ENCODE measurements at regions not wholly inside any gene's neighbourhood (a gene's known extent, or its start where the extent isn't known, plus 50 kb on each side); places are given as distances from the start of the nearest gene placed in this dataset.

DNA sequence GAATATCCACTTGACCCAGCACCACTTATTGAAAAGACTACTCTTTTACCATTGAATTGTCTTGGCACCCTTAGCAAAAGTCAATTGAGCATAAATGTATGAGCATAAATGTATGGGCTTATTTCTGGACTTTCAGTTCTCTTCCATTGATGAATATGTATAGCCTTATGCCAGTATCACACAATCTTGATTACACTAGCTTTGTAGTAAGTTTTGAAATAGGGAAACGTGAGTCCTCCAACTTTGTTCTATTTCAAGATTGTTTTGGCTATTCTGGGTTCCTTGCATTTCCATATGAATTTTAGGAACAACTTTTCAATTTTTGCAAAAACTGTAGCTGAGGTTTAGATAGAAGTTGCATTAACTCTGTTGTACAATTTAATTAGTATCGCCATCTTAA, 601.0 kb downstream of the TLE1 start:
- no peaks in the 10 kb centered on the region for H4K20me1 ChIP-seq (ENCODE audit: insufficient read depth, poor library complexity, severe bottlenecking)
- H2AFZ ChIP-seq = no peak overlapping the region
- H3K4me1 ChIP-seq (ENCODE audit: insufficient read depth) = peaks cover 6% of the 10 kb centered on the region
- TF ChIP-seq, protein P1, sequence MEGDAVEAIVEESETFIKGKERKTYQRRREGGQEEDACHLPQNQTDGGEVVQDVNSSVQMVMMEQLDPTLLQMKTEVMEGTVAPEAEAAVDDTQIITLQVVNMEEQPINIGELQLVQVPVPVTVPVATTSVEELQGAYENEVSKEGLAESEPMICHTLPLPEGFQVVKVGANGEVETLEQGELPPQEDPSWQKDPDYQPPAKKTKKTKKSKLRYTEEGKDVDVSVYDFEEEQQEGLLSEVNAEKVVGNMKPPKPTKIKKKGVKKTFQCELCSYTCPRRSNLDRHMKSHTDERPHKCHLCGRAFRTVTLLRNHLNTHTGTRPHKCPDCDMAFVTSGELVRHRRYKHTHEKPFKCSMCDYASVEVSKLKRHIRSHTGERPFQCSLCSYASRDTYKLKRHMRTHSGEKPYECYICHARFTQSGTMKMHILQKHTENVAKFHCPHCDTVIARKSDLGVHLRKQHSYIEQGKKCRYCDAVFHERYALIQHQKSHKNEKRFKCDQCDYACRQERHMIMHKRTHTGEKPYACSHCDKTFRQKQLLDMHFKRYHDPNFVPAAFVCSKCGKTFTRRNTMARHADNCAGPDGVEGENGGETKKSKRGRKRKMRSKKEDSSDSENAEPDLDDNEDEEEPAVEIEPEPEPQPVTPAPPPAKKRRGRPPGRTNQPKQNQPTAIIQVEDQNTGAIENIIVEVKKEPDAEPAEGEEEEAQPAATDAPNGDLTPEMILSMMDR (IDR thresholded peaks at IDR 0.05; ENCODE audit: poor library complexity) = no peak
- TF ChIP-seq EZH2phosphoT487 (IDR thresholded peaks at IDR 0.05; ENCODE audit: low read depth, severe bottlenecking, unreplicated experiment) (no peak), EZH2 (IDR thresholded peaks at IDR 0.05; ENCODE audit: borderline replicate concordance) (no peak)
- H3K27me3 ChIP-seq = no peaks in the 10 kb centered on the region
- H3K4me3 ChIP-seq = no peak overlapping the region
- no peak overlapping the region for H3K4me2 ChIP-seq
- no peaks in the 10 kb centered on the region for H3K36me3 ChIP-seq (replicated peaks; ENCODE audit: insufficient read depth, low read depth)
- no peak overlapping the region for H3K27ac ChIP-seq
- DNase-seq (ENCODE audit: low spot score) = no peak
- H3K79me2 ChIP-seq = no peaks in the 10 kb centered on the region
- no peaks in the 10 kb centered on the region for H3K9me2 ChIP-seq (replicated peaks; ENCODE audit: insufficient read depth)
- H3K9me3 ChIP-seq (ENCODE audit: low read depth) = no peaks in the 10 kb centered on the region
- WGBS (ENCODE audit: low lambda C conversion rate, missing lambda C conversion rate) = 96% methylated on average over 2 of the region's 2 CpGs

DNA sequence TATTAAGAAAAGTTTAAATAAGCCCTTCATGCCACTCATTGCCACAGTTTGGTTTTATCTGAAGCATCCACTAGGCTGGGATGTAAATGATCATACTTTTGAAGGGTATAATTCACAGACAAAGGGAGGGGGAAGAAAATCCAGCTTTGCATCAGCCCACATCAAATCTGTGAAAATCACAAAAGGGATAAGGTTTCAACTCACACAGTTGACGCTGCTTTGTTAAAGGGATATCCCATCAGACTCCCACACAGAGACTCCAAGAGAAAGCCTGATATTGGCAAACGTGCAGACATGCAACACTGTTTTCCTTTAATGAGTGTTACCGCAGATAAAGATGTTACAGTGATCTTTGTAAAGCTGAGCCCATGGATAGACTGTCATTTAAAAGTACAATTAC, 602.9 kb downstream of the TLE1 start:
- 49% methylated on average over 3 of the region's 3 CpGs for WGBS (ENCODE audit: low lambda C conversion rate, missing lambda C conversion rate)
- no peak overlapping the region for H2AFZ ChIP-seq
- TF ChIP-seq EZH2 (IDR thresholded peaks at IDR 0.05; ENCODE audit: borderline replicate concordance) = no peak
- TF ChIP-seq EZH2phosphoT487 (IDR thresholded peaks at IDR 0.05; ENCODE audit: low read depth, severe bottlenecking, unreplicated experiment) = no peak
- TF ChIP-seq, protein P1 (IDR thresholded peaks at IDR 0.05; ENCODE audit: poor library complexity) = no peak

DNA sequence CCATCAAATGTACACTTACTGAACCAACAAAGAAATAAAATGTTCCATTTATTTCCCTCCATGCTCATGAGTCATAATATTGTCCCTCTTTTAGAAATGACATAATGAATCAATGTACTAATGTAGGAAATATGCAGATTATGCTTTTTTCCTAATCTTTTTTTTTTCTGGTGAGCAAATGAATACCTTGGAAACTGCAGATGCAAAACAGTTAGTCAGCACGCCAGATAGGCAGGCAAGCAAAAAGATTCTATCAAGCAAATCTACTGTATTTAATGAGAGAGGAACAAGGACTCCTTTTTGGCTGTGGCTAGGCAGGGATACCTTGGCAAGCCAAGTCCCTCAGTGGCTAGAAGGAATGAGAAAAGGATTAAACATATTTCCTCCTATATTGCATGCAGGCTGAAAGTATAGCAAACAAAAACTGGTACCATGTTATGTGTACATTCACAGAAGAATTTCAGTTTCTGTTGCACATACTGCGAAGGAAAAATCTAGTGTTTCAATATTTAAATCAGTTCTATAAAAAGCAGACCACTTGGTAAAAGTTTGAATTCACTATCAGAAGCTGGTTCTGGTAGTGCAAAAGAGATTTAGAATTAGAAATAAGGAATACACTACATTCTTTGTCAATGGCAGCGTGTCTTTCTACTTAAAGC, 605.4 kb downstream of the TLE1 start:
- Histone ChIP-seq H3K27ac (no peak overlapping the region), H3K79me2 (no peaks in the 10 kb centered on the region), H3K9me2 (replicated peaks; ENCODE audit: insufficient read depth) (no peaks in the 10 kb centered on the region), H2AFZ (no peak overlapping the region), H4K20me1 (ENCODE audit: insufficient read depth, poor library complexity, severe bottlenecking) (no peaks in the 10 kb centered on the region), H3K36me3 (replicated peaks; ENCODE audit: insufficient read depth, low read depth) (no peaks in the 10 kb centered on the region), H3K4me1 (ENCODE audit: insufficient read depth) (peaks cover 9% of the 10 kb centered on the region), H3K4me3 (no peak overlapping the region), H3K27me3 (no peaks in the 10 kb centered on the region), H3K9me3 (ENCODE audit: low read depth) (no peaks in the 10 kb centered on the region), H3K4me2 (no peak overlapping the region)
- TF ChIP-seq EZH2phosphoT487 (IDR thresholded peaks at IDR 0.05; ENCODE audit: low read depth, severe bottlenecking, unreplicated experiment) = no peak
- TF ChIP-seq, protein P1 (IDR thresholded peaks at IDR 0.05; ENCODE audit: poor library complexity) = no peak
- no peak for TF ChIP-seq EZH2 (IDR thresholded peaks at IDR 0.05; ENCODE audit: borderline replicate concordance)
- no peak for DNase-seq (ENCODE audit: low spot score)
- WGBS (ENCODE audit: low lambda C conversion rate, missing lambda C conversion rate) = 82% methylated on average over 3 of the region's 3 CpGs

More for the DNA sequence above, 602.9 kb downstream of the TLE1 start:
- Histone ChIP-seq H3K9me3 (ENCODE audit: low read depth) (no peaks in the 10 kb centered on the region), H3K79me2 (no peaks in the 10 kb centered on the region), H4K20me1 (ENCODE audit: insufficient read depth, poor library complexity, severe bottlenecking) (no peaks in the 10 kb centered on the region), H3K27ac (no peak overlapping the region), H3K9me2 (replicated peaks; ENCODE audit: insufficient read depth) (no peaks in the 10 kb centered on the region), H3K4me3 (no peak overlapping the region), H3K36me3 (replicated peaks; ENCODE audit: insufficient read depth, low read depth) (no peaks in the 10 kb centered on the region), H3K4me2 (no peak overlapping the region), H3K27me3 (no peaks in the 10 kb centered on the region), H3K4me1 (ENCODE audit: insufficient read depth) (peaks cover 9% of the 10 kb centered on the region)
- DNase-seq (ENCODE audit: low spot score) = no peak

Measured in hepatocyte (in vitro differentiated cells).